ENCODE measurements at regions not wholly inside any gene's neighbourhood (a gene's known extent, or its start where the extent isn't known, plus 50 kb on each side); places are given as distances from the start of the nearest gene placed in this dataset.

DNA sequence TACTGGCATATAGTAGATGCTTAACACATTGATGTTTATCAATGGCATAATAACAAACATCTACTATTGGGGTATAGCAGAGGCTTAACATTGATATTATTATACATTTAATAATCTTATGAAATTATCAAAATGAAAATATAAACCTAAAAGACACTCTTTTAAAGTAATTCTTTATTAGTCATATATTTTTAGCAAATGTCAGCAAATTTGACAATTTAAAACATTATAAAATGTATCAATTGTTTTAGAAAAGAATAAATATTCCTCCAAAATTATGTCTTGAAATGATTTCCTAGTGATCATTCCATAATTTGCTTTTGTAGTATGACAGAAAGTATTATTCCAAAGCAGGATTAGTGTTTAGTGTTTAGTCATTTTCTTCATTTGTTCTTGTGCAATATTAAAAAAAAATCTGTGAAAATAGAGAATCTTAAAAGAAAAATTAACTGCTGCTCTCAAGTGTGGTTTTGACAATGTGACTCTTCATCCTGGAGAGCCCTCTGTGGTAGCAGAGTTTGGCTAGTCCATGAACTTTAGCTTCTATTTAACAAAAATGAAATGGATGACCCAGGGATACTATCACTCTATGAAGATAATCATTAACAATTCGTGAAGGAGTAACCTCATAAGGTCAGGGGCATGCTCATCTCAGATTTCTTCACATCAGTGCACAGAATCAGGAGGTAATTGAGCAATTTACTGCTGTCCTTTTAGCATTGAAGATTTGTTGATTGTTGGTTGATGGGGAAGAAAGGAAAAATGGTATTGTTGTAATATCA is 1018.5 kb downstream of the LRFN5 start:
- H3K4me3 ChIP-seq: no peak overlapping the region
- no peaks in the 10 kb centered on the region for H3K4me1 ChIP-seq
- H3K36me3 ChIP-seq: no peaks in the 10 kb centered on the region
- no peak for DNase-seq
- H3K27me3 ChIP-seq: no peaks in the 10 kb centered on the region
- no peaks in the 10 kb centered on the region for H3K9me3 ChIP-seq
- TF ChIP-seq POLR2A (IDR thresholded peaks at IDR 0.05) (no peak), CTCF (IDR thresholded peaks at IDR 0.05) (no peak)
- H3K27ac ChIP-seq: no peak overlapping the region

GRCh38 chr14:42617005-42617404 is 1010.3 kb downstream of the LRFN5 start:
- TF ChIP-seq POLR2A (IDR thresholded peaks at IDR 0.05): no peak
- no peak for TF ChIP-seq CTCF (IDR thresholded peaks at IDR 0.05)
- DNase-seq: no peak
- no peaks in the 10 kb centered on the region for H3K9me3 ChIP-seq
- H3K27ac ChIP-seq: no peak overlapping the region
- no peaks in the 10 kb centered on the region for H3K36me3 ChIP-seq
- H3K4me1 ChIP-seq: no peaks in the 10 kb centered on the region
- H3K27me3 ChIP-seq: no peaks in the 10 kb centered on the region
- no peak overlapping the region for H3K4me3 ChIP-seq

GRCh38 chr14:42606839-42607238 is 1000.2 kb downstream of the LRFN5 start:
- Histone ChIP-seq H3K36me3 (no peaks in the 10 kb centered on the region), H3K9me3 (no peaks in the 10 kb centered on the region), H3K4me3 (no peak overlapping the region), H3K27ac (no peak overlapping the region), H3K27me3 (no peaks in the 10 kb centered on the region), H3K4me1 (no peaks in the 10 kb centered on the region)
- TF ChIP-seq POLR2A (IDR thresholded peaks at IDR 0.05) (no peak), CTCF (IDR thresholded peaks at IDR 0.05) (no peak)
- no peak for DNase-seq

DNA sequence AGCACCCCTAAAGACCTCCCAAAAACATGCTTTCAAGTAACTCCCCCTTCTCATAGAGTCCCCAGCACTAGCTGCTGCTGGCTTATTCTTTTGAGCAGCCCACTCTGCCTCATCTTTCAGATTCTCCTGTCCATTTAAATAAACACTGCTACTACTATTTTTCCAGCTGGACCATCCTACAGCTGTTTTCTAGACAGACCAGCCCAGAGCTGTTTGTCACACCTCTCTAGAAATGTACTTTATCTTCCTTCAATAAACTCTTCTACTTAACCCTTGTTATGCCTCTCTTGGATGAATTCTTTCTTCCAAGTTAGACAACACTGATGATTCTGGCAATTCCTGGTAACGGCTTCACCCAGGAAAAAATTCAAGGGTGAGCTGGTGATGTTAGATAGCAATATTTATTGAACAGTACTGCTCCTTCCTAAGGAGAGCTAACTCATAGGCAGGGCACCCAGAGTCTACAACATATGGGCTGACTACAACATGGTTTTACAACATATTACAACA is 995.7 kb downstream of the LRFN5 start:
- H3K36me3 ChIP-seq: no peaks in the 10 kb centered on the region
- H3K4me3 ChIP-seq: no peak overlapping the region
- no peaks in the 10 kb centered on the region for H3K27me3 ChIP-seq
- H3K27ac ChIP-seq: no peak overlapping the region
- no peak for TF ChIP-seq CTCF (IDR thresholded peaks at IDR 0.05)
- no peaks in the 10 kb centered on the region for H3K4me1 ChIP-seq
- H3K9me3 ChIP-seq: no peaks in the 10 kb centered on the region
- DNase-seq: no peak

- Histone ChIP-seq H3K36me3 (no peaks in the 10 kb centered on the region), H3K27ac (no peak overlapping the region), H3K4me3 (no peak overlapping the region), H3K27me3 (no peaks in the 10 kb centered on the region), H3K9me3 (peaks cover 0 to 14% (median 0%) of the 10 kb centered on the region in 4 donors), H3K4me1 (no peaks in the 10 kb centered on the region)
- TF ChIP-seq CTCF (IDR thresholded peaks at IDR 0.05): no peak
- TF ChIP-seq POLR2A (IDR thresholded peaks at IDR 0.05): no peak
- no peak for DNase-seq
Measured at GRCh38 chr14:42572032-42572431, 965.4 kb downstream of the LRFN5 start.
